Stomach (tissue), 4 donors: ENCODE measurements at regions not wholly inside any gene's neighbourhood (a gene's known extent, or its start where the extent isn't known, plus 50 kb on each side); places are given as distances from the start of the nearest gene placed in this dataset.

Experiments
- CTCF ChIP-seq, 7 experiments: fragments of 450-650 bp in 4 of 7; fragments of 200-600 bp in 3 of 7; sonication (generic) in 3 of 7; IDR thresholded peaks; one replicate each; pipeline ENCODE4 v1.5.1; 2016 to 2019; ENCODE audit warnings: antibody characterized with exemption in 7 of 7, control low read depth in 2 of 7, mild to moderate bottlenecking in 1 of 7
- POLR2AphosphoS5 ChIP-seq, 3 donors: sonication (generic); formaldehyde crosslinking; IDR thresholded peaks; one replicate each; pipeline ENCODE4 v1.6.1; 2016; ENCODE audit warnings: antibody characterized with exemption in 3 of 3

GRCh38 chr2:160657196-160657595 lies 163.6 kb upstream of the RBMS1 start:
- TF ChIP-seq CTCF (IDR thresholded peaks at IDR 0.05) (no peak), POLR2AphosphoS5 (IDR thresholded peaks at IDR 0.05) (no peak)
